ENCODE measurements at regions not wholly inside any gene's neighbourhood (a gene's known extent, or its start where the extent isn't known, plus 50 kb on each side); places are given as distances from the start of the nearest gene placed in this dataset.
"Not testable (repeated sequence)": the region's sequence is repeated elsewhere in the genome, so short reads cannot be mapped to it uniquely, and the experiment has no call there.

DNA sequence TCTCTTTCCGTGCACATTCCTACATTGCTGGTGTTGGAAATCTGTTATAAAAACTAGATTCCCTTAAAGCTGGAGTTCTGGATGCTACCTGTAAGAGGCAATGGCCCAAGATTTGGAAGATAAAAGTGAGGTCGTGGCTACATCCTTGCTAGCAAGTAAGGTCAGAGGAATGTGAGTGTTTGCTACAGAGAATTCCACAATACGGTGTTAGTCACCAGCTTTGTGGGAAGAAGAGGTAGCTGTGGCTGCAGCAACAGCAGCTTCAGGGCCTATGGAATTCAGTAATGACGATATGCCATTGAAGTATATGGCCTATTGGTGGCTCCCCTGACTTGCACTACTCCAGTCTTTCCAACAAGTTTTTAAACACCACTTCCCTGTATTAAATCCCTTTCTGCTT is 227.7 kb upstream of the TMEM260 start:
- DNase-seq: no peak
- intact Hi-C loops (cut with DNase I): no loop called here

- no peak for DNase-seq
- intact Hi-C loops (cut with DNase I): no loop called here
These were observed 226.6 kb upstream of the TMEM260 start for GRCh38 chr14:56352999-56353398.

DNA sequence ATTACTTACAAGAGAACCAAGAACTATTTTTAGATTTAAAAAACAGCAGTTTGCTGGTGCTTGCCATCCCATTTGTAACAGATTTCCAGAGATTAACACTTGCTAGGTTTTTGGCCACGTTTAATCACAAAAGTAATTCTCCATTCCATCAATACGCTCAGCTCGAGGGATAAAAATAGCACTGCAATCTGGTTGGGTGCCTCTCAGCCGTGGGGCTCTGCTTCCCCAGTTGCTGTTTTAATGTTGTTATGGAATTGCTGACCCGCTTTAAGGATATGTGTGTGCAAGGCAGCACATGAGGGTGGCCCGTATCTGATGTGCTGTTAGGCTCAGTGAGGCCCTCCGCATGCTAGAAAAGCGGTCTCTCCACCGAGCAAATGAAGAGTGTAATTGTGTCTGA is 222.2 kb upstream of the TMEM260 start:
- no peak for DNase-seq
- intact Hi-C loops (cut with DNase I): no loop called here

- DNase-seq: no peak
- intact Hi-C loops (cut with DNase I): no loop called here
These were observed 221.3 kb upstream of the TMEM260 start for GRCh38 chr14:56358275-56358674.

DNA sequence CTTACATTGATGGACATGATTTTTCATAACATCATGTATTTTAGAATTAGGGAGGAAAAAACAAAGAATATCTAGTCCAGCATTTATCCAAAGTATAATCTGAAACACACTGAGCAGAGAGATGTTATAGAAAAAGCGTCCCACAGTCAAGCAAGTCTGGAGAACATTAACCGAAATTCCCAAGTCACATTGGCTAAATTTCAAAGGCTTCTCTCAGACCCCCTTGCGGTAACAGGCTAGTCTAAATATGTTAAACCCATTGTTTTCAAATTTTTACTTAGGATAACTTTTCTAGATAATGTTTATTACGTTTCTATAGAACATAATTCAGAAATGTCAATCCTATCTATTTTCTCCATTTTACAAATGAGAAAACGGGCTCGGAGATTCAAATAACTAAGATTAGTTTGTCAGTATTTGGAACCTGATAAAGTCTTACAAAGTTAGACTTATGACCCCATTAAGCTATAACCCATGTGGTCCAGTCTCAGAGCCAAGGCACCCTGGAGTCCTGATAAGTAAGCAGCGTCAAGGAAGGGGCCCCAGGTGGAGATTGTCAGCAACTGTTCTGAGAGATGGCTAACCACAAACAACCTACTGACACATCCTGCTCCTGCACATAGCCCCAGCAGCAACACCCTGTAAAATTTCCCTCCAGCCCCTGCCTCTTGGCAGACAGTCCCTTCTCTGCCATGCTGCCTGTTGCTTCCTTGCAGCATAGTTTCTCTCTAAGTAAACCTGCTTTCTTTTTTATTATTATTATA is 220.6 kb upstream of the TMEM260 start:
- intact Hi-C loops (cut with DNase I): no loop called here
- DNase-seq: no peak

DNA sequence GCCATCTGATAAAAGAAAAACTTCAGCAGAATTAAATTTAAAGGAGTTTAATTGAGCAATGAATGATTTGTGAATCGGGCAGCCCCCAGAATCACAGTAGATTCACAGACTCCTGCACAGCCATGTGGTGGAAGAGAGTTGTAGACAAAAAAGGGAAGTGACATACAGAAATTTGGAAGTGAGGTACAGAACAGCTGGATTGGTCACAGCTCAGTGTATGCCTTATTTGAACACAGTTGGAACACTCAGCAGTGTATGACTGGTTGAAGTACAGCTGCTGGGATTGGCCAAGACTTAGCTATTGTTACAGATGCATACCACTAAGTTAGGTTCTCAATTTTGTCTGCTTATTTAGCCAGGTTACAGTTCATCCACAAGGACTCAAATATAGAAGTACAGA is 213.9 kb upstream of the TMEM260 start:
- intact Hi-C loops (cut with DNase I); DNase-seq: not testable (repeated sequence)

DNA sequence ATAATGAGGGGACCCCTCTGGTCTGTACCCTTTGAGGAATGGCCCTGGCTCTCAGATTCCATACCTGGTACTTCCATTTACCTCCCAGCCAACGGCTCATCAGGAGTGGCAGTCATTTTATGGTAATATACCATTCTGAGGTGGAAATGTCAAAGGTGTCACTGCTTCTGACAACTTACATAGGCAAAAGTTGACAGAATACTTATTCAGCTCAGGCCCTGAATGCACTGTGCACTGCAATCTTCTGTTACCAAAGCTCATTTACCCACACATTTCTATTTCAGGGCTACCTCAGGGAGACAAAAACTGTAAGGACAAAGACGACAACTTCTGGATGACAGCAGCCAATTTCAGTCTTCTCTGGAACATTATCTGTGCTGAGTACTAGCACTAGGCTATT is 212.2 kb upstream of the TMEM260 start:
- DNase-seq: peak in 7 of 42 donors; percentile 8 to 51 (median 14)
- intact Hi-C loops (cut with DNase I): no loop called here

DNA sequence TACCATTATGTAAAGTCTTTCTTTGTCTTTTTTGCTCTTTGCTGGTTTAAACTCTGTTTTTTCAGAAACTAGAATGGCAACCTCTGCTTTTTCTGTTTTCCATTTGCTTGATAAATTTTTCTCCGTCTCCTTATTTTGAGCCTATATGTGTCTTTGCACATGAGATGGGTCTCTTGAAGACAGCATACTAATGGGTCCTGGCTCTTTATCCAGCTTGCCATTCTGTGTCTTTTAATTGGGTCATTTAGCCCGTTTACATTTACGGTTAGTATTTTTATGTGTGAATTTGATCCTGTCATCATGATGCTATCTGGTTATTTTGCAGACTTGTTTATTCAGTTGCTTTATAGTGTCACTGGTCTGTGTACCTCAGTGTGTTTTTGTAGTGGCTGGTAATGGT is 207.9 kb upstream of the TMEM260 start:
- DNase-seq: no peak
- intact Hi-C loops (cut with DNase I): no loop called here

DNA sequence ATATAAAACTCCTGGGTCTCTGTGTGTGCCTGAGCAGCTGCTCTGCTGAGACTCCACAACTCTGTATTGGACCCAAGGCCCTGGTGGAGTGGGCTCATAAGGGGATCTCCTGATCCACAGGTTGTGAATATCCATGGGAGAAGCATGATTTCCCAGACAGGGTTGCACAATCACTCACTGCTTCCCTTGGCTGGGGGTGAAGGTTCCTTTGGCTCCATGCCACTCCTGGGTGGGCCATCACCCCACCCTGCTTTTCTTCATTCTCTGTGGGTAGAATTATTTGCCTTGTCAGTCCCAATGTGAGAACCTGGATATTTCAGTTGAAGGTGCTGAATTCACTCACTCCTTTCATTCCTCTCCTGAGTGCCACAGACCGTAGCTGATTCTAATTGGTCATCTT is 205.2 kb upstream of the TMEM260 start:
- intact Hi-C loops (cut with DNase I): no loop called here

DNA sequence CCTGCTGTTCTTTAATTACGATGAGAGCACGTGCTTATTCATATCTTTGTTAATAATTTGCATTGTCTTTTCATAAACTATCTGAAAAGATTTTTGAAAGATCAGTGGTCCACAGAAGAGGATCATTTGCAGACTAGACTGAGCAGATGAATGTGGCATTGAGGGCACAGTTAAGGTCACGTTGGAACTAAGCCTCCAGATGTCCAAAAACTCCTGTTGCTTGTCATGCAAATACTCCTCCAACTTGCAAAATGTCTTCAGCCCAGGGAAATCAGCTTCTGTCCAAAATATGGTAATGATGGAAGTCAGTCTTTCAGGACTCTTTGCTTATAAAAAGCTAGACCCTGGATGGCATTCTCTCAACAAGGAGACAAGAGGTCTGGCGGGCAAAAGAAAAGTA is 201.6 kb upstream of the TMEM260 start:
- intact Hi-C loops (cut with DNase I): no loop called here
- no peak for DNase-seq

More for the DNA sequence above, 205.2 kb upstream of the TMEM260 start:
- DNase-seq: no peak

DNA sequence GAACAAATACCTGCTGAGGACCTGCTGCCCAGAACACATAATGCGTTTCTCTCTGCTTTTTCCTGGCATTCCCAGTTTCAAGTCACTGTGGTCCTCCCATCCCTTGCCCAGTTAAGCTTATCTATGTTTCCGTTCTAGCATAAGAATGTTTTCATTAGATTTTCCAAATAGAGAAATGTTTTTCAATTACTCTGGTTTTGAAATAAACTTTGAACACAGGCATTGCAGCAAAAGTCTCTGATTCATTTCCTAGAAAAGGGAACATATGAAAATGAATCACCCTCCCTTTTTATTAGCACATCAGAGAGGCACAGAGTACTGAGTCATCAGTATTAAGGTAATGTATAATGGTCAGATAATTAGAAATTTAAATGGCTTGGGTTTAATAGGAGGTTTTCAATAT is 201.1 kb upstream of the TMEM260 start:
- intact Hi-C loops (cut with DNase I): no loop called here
- no peak for DNase-seq

DNA sequence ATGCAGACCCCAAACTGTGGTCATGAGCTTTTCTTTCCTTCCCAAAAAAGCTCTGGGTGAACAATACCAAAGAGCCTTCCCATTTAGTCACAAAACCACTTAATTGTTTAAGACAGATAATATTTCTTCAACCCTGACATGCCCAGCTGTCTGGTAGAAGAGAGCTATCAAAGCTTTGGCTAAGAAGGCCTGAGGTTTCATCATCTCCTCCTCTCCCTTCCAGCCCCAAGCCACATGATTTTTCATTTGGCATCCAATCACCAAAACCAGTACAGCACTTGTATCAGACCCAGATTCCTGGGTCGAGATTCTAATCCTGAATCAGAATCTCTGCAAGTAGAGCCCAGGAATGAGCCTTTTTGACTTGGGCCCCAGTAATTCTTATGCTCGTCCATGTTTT is 199.6 kb upstream of the TMEM260 start:
- intact Hi-C loops (cut with DNase I): no loop called here

DNA sequence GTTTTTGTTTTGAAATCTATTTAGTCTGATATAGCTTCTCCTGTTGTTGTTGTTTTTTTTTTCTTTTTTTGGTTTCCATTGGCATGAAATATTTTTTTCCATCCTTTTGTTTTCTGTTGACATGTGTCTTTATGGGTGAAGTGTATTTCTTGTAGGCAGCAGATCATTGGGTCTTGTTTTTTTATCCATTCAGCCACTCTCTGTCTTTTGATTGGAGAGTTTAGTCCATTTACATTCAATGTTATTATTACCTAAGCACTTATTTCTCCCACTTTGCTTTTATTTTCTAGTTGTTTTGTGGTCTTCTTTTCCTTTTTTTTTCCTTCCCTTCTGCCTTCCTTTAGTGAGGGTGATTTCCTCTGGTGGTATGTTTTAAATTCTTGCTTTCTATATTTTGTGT is 193.6 kb upstream of the TMEM260 start:
- no peak for DNase-seq
- intact Hi-C loops (cut with DNase I): no loop called here

More for the DNA sequence above, 199.6 kb upstream of the TMEM260 start:
- DNase-seq: no peak

- intact Hi-C loops (cut with DNase I): no loop called here
- DNase-seq: no peak
These were observed 188.7 kb upstream of the TMEM260 start for GRCh38 chr14:56390859-56391258.

DNA sequence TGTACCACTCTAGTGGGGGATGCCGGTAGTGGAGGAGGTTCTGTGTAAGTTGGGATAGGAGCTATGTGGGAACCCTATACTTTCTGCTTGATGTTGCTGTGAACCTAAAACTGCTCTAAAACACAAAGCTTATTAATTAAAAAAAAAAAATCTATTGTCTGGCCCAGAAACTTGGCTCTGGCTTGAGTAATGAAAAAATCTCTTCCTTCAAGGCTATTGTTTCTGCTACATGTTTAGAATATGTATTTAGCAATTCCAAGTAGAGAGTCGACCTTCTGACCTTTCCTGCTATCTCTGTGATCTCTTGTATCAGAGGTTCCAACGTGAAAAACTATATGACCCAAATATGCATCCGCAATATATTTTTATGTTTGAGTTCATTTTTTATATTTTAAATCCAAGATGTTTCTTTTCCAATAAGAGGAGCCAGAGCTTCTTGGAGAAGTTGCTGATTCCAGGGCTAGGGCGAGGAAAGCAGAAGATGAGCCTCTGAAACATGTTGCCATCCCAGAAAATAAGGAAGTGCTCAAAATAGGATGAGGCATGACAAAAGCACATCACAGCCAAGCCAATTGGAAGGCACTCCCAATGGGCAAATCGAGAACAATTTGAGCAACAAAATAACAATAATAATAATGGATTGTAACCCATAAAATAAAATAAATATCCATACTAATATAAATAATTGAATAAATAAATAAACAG is 184.6 kb upstream of the TMEM260 start:
- intact Hi-C loops (cut with DNase I): no loop called here
- peak in 3 of 42 donors; percentile 2 to 6 (median 4) for DNase-seq

GRCh38 chr14:56400109-56400825 is 179.3 kb upstream of the TMEM260 start:
- DNase-seq: no peak

GRCh38 chr14:56412468-56413434 is 166.8 kb upstream of the TMEM260 start:
- intact Hi-C loops (cut with DNase I): no loop called here
- DNase-seq: no peak

More at GRCh38 chr14:56400109-56400825, 179.3 kb upstream of the TMEM260 start:
- intact Hi-C loops (cut with DNase I): no loop called here

DNA sequence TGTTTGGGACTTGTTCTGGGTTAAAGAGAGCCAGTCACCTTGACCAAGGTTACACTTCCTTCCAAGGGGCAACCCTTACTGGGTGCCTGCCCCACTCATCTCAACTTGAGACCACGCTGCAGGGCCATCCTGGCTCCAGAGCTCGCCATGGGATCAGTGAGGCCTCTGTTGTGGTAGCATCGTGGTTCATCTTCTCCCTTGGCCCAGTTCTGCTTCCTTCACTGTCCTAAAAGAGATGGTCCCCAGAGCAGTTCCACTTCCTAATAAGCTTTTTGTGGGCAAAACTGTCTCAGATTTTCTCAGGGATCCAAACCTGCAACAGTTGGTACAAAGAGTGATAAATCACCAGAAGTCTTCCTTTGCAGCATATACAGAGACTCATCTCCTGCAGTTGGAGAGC is 165.9 kb upstream of the TMEM260 start:
- DNase-seq: no peak
- intact Hi-C loops (cut with DNase I): no loop called here

DNA sequence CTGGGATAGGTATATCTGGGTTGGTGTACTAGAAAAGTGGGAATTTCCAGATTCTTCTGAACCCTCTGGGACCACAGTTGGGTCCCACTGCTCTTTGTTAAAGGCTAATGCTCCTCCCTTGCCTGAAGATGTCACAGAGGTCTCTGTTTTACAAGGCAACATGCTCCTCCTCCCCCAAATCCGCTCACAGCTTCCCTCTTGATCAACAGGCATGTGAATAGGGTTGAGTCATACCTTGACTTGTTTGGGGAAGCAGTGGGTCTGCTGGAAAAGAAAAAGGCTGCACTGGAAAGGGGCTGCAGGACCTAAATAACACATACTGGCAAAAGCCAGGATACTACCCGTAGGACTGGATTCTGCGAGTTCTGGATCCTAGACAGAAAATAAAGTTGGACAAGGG is 165.4 kb upstream of the TMEM260 start:
- intact Hi-C loops (cut with DNase I): no loop called here
- DNase-seq: peak in 3 of 42 donors; percentile 6 to 19 (median 8)
